ENCODE measurements at regions not wholly inside any gene's neighbourhood (a gene's known extent, or its start where the extent isn't known, plus 50 kb on each side); places are given as distances from the start of the nearest gene placed in this dataset.

DNA sequence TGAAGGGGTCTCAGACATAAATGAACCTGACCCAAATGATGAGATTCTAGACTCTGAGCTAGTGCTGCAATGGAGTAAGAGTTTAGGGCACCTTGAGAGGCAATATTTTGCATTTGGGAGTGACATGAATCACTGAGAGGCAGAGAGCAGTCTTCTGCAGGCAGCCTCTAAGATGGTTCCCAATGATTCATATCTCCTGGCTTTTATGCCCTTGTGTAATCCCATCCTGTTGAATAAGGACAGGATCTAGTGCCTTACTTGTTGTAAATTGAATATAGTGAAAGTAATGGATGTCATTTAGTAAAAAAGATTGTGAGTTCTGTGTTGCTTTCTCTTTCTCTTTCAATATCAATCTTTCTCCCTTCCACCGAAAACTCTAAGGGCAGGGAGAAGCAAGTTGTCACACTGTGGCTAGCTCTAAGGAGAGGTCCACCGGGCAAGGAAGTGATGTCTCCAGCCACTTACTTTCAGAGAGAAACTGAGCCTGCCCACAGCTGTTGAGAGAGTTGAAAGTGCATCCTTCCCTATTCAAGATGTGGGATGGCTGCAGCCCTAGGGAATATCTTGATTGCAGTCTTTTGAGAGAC, 144.7 kb downstream of the TRIB2 start:
- Histone ChIP-seq H4K5ac (ENCODE audit: insufficient read length, low read depth, low read length) (no peak overlapping the region), H2BK20ac (ENCODE audit: low read length) (no peak overlapping the region), H2BK120ac (replicated peaks; ENCODE audit: low read depth, low read length) (no peak overlapping the region), H3K4me3 (ENCODE audit: extremely low read depth in 1 of 4, insufficient read depth in 2 of 4, low read depth in 3 of 4, low read length in 4 of 4) (no peak overlapping the region), H3K23me2 (ENCODE audit: low read depth, low read length) (no peaks in the 10 kb centered on the region), H3K36me3 (ENCODE audit: control insufficient read depth in 2 of 4, insufficient read depth in 4 of 4, low read length in 3 of 4) (no peaks in the 10 kb centered on the region), H2BK15ac (ENCODE audit: low read length) (no peak overlapping the region), H3K18ac (ENCODE audit: extremely low read depth, low read length) (no peak overlapping the region), H4K20me1 (replicated peaks in 1 of 2; ENCODE audit: control insufficient read depth in 1 of 2, insufficient read depth in 2 of 2, low read length in 2 of 2) (no peaks in the 10 kb centered on the region), H2BK5ac (ENCODE audit: low read depth, low read length) (no peak overlapping the region), H3K4me2 (ENCODE audit: insufficient read depth in 1 of 2, low read depth in 2 of 2, low read length in 2 of 2) (no peak overlapping the region), H3K4ac (replicated peaks; ENCODE audit: insufficient read length, low read depth, low read length) (no peak overlapping the region), H4K91ac (replicated peaks; ENCODE audit: insufficient read length, low read length) (no peak overlapping the region), H3K9me3 (ENCODE audit: insufficient read depth in 2 of 2, low read depth in 1 of 2, low read length in 1 of 2) (peaks cover 17 to 19% of the 10 kb centered on the region in 2 experiments), H3K23ac (ENCODE audit: insufficient read length) (no peak overlapping the region), H3K4me1 (replicated peaks in 1 of 4; ENCODE audit: control insufficient read depth in 3 of 4, insufficient read depth in 4 of 4, low read length in 3 of 4) (no peaks in the 10 kb centered on the region), H3K79me2 (ENCODE audit: control insufficient read depth in 1 of 2, insufficient read depth in 2 of 2, low read length in 2 of 2) (no peaks in the 10 kb centered on the region), H3K27me3 (replicated peaks in 1 of 4; ENCODE audit: control insufficient read depth in 3 of 4, extremely low read depth in 1 of 4, insufficient read depth in 3 of 4, low read length in 3 of 4) (no peaks in the 10 kb centered on the region), H3K56ac (replicated peaks; ENCODE audit: insufficient read length, low read depth, low read length) (no peak overlapping the region), H2BK12ac (ENCODE audit: low read depth, low read length) (no peak overlapping the region), H4K8ac (ENCODE audit: extremely low read depth, insufficient read depth, low read length) (no peak overlapping the region), H2AFZ (ENCODE audit: low read length) (no peak overlapping the region), H3K9ac (replicated peaks in 1 of 4; ENCODE audit: extremely low read depth in 1 of 4, low read depth in 3 of 4, low read length in 3 of 4) (no peak overlapping the region), H3K14ac (ENCODE audit: insufficient read length) (no peak overlapping the region), H3K79me1 (ENCODE audit: low read depth, low read length) (no peaks in the 10 kb centered on the region), H3K27ac (ENCODE audit: low read depth, low read length) (no peak overlapping the region), H2AK5ac (ENCODE audit: low read depth, low read length) (no peak overlapping the region)
- ChIA-PET CTCF (ENCODE audit: partially characterized antibody) (no interaction called here), POLR2A (ENCODE audit: partially characterized antibody) (interaction anchor here (1.3 kb wide), 1 partner anchor 9 kb away, joined by 3 read pairs; no protein-coding TSS in a partner anchor)
- no peak for FAIRE-seq
- 100% methylated on average over 2 of the region's 2 CpGs; no CpG with 5 or more reads in 1 of the 2 experiments for WGBS, 2 experiments (ENCODE audit: extremely low coverage in 1 of 2, insufficient coverage in 1 of 2, insufficient read length in 1 of 2, insufficient replicate concordance in 2 of 2, low coverage in 1 of 2, low lambda C conversion rate in 2 of 2, missing lambda C conversion rate in 1 of 2)
- no peak for TF ChIP-seq CHD2 (IDR thresholded peaks at IDR 0.05; ENCODE audit: low read length)
- TF ChIP-seq SP4 (IDR thresholded peaks at IDR 0.05; ENCODE audit: low read length) = no peak
- no peak for TF ChIP-seq BACH1 (IDR thresholded peaks at IDR 0.05; ENCODE audit: low read length)
- no peak for TF ChIP-seq HDAC6 (IDR thresholded peaks at IDR 0.05; ENCODE audit: low read depth, low read length)
- TF ChIP-seq, protein P1, sequence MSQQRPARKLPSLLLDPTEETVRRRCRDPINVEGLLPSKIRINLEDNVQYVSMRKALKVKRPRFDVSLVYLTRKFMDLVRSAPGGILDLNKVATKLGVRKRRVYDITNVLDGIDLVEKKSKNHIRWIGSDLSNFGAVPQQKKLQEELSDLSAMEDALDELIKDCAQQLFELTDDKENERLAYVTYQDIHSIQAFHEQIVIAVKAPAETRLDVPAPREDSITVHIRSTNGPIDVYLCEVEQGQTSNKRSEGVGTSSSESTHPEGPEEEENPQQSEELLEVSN (IDR thresholded peaks at IDR 0.05) = no peak
- TF ChIP-seq ASH2L (IDR thresholded peaks at IDR 0.05; ENCODE audit: low read length) = no peak
- no peak for TF ChIP-seq PHF8 (conservative IDR thresholded peaks at IDR 0.05; ENCODE audit: low read depth, low read length)
- DNase-seq (ENCODE audit: low read depth in 1 of 2, low spot score in 2 of 2) = no peak

Measured in H1 (cell line).